DMS153 treated with DMSO at 0.1 percent for 48 hours (cell line): ENCODE measurements at regions not wholly inside any gene's neighbourhood (a gene's known extent, or its start where the extent isn't known, plus 50 kb on each side); places are given as distances from the start of the nearest gene placed in this dataset.

Experiments used
- DNase-seq: peaks from one replicate; lab custom pipeline; 2025; ENCODE audit not compliant: unreplicated experiment; lab: John Stamatoyannopoulos, UW

- no peak for DNase-seq
Measured at GRCh38 chr1:234709473-234710228, 99.7 kb upstream of the IRF2BP2 start.

- no peak for DNase-seq
Measured at GRCh38 chr1:234708700-234709395, 98.9 kb upstream of the IRF2BP2 start.

- no peak for DNase-seq
Measured at GRCh38 chr1:234707641-234708040, 97.7 kb upstream of the IRF2BP2 start.

- no peak for DNase-seq
Measured at GRCh38 chr1:234706931-234707330, 97.0 kb upstream of the IRF2BP2 start.

- no peak for DNase-seq
Measured at GRCh38 chr1:234706199-234706598, 96.2 kb upstream of the IRF2BP2 start.

GRCh38 chr1:234705615-234706014 is 95.6 kb upstream of the IRF2BP2 start:
- DNase-seq: no peak

GRCh38 chr1:234704106-234704887 is 94.3 kb upstream of the IRF2BP2 start:
- DNase-seq: no peak

GRCh38 chr1:234702342-234703000 is 92.5 kb upstream of the IRF2BP2 start:
- DNase-seq: no peak

- no peak for DNase-seq
Measured at GRCh38 chr1:234701737-234702341, 91.9 kb upstream of the IRF2BP2 start.

- DNase-seq: no peak
Measured at GRCh38 chr1:234699795-234700665, 90.1 kb upstream of the IRF2BP2 start.

- DNase-seq: no peak
Measured at GRCh38 chr1:234698686-234699085, 88.7 kb upstream of the IRF2BP2 start.

GRCh38 chr1:234697741-234698140 is 87.8 kb upstream of the IRF2BP2 start:
- no peak for DNase-seq

- no peak for DNase-seq
Measured at GRCh38 chr1:234697015-234697414, 87.0 kb upstream of the IRF2BP2 start.

GRCh38 chr1:234696148-234696576 is 86.2 kb upstream of the IRF2BP2 start:
- no peak for DNase-seq

GRCh38 chr1:234694661-234695060 is 84.7 kb upstream of the IRF2BP2 start:
- DNase-seq: no peak

- no peak for DNase-seq
Measured at GRCh38 chr1:234692966-234693580, 83.1 kb upstream of the IRF2BP2 start.

- no peak for DNase-seq
Measured at GRCh38 chr1:234691567-234691966, 81.6 kb upstream of the IRF2BP2 start.

GRCh38 chr1:234690872-234691271 is 80.9 kb upstream of the IRF2BP2 start:
- DNase-seq: no peak

- DNase-seq: no peak
Measured at GRCh38 chr1:234689236-234689635, 79.3 kb upstream of the IRF2BP2 start.
